IPS DF 6.9 (cell line): ENCODE measurements at regions not wholly inside any gene's neighbourhood (a gene's known extent, or its start where the extent isn't known, plus 50 kb on each side); places are given as distances from the start of the nearest gene placed in this dataset.

ENCODE experiments used
- DNase-seq: peaks from one replicate; pipeline ENCODE4 v3.0.0-alpha.2; 2013; ENCODE audit warnings: low read depth, low spot score
- H3K27ac ChIP-seq: one replicate; pipeline ENCODE4 v1.5.1; 2013; ENCODE audit warnings: low read length, control low read depth
- H3K27me3 ChIP-seq: 2 replicates; pipeline ENCODE4 v1.6.1; 2013; ENCODE audit warnings: mild to moderate bottlenecking, low read length; ENCODE audit not compliant: control insufficient read depth, insufficient read depth
- H3K36me3 ChIP-seq: 2 replicates; pipeline ENCODE4 v1.6.1; 2013; ENCODE audit warnings: low read length; ENCODE audit not compliant: control insufficient read depth, insufficient read depth
- H3K4me1 ChIP-seq: 2 replicates; pipeline ENCODE4 v1.6.1; 2013; ENCODE audit warnings: low read length; ENCODE audit not compliant: control insufficient read depth, insufficient read depth
- H3K4me3 ChIP-seq: 2 replicates; pipeline ENCODE4 v1.5.1; 2013; ENCODE audit warnings: mild to moderate bottlenecking, low read length
- H3K9me3 ChIP-seq: 2 replicates; pipeline ENCODE4 v1.6.1; 2013; ENCODE audit warnings: low read length, inconsistent platforms; ENCODE audit not compliant: control insufficient read depth, insufficient read depth
- WGBS: extraction: QIAGEN DNeasy Blood & Tissue Kit; methylation state at CpG from one replicate; pipeline ENCODE4 v1.1.7; 2013; ENCODE audit warnings: mixed read lengths, missing lambda C conversion rate; ENCODE audit not compliant: insufficient read length, insufficient coverage; 5-methylcytosine and 5-hydroxymethylcytosine counted together

DNA sequence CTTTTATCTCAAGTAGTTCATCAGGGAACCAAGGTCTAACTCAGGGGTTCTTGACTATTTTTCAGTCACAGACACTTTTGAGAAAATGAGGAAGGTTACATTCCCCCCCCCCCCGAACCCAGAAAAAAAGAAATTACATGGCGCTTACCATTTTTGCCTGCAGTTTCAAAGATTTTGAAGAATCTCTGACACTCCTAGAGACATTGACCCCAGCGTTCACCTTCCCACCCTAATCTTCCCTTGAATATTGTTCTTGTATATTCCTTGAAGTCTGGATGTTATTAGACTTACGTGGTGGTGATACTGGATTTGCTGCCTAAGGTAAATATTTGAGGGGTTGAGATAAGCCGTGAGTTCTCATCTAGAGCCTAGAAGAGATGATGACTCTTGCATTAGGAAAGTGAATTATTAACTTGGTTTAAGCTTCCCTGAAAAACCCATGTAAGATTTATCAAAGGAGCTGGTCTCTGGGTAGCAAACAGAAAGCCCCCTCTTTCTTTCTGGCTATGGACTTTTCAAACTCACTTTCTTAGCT lies 245.7 kb upstream of the FOXK1 start:
- no peak overlapping the region for H3K27ac ChIP-seq
- H3K4me3 ChIP-seq = no peak overlapping the region
- H3K4me1 ChIP-seq = no peaks in the 10 kb centered on the region
- H3K27me3 ChIP-seq = no peaks in the 10 kb centered on the region
- H3K36me3 ChIP-seq = no peaks in the 10 kb centered on the region
- H3K9me3 ChIP-seq = peaks cover 2% of the 10 kb centered on the region
- WGBS = no CpG with 5 or more reads among the region's 5 CpGs
- no peak for DNase-seq

GRCh38 chr7:4436936-4437335 lies 245.2 kb upstream of the FOXK1 start:
- WGBS = no CpG with 5 or more reads among the region's 3 CpGs
- no peak overlapping the region for H3K4me3 ChIP-seq
- H3K27me3 ChIP-seq = no peaks in the 10 kb centered on the region
- H3K9me3 ChIP-seq = peaks cover 2% of the 10 kb centered on the region
- no peaks in the 10 kb centered on the region for H3K4me1 ChIP-seq
- H3K27ac ChIP-seq = no peak overlapping the region
- DNase-seq = no peak
- H3K36me3 ChIP-seq = no peaks in the 10 kb centered on the region

DNA sequence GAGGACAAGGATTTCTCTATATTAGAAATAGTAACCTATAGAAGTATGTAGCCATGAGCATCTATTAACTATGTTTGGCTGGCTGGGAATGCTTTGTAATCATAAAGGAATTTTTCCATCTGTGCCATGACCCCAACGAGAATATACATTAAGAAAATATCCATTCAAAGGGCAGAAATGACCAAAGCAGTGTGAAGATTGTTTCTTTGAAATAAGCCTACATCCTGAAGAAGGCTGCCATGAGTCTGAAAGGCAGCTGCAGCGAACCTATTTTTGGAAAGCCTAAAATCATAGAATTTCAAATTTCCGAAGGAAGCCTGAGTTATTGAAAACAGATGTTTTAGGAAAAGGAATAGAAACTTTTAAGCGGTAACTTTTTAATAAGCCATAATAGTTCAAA lies 244.2 kb upstream of the FOXK1 start:
- Histone ChIP-seq H3K27me3 (no peaks in the 10 kb centered on the region), H3K4me1 (no peaks in the 10 kb centered on the region), H3K27ac (no peak overlapping the region), H3K4me3 (no peak overlapping the region), H3K36me3 (no peaks in the 10 kb centered on the region), H3K9me3 (peaks cover 2% of the 10 kb centered on the region)
- no CpG with 5 or more reads among the region's 4 CpGs for WGBS
- DNase-seq = no peak

- no peak overlapping the region for H3K27ac ChIP-seq
- WGBS = no CpG with 5 or more reads among the region's 1 CpG
- H3K4me1 ChIP-seq = no peaks in the 10 kb centered on the region
- no peaks in the 10 kb centered on the region for H3K27me3 ChIP-seq
- peaks cover 2% of the 10 kb centered on the region for H3K9me3 ChIP-seq
- no peak overlapping the region for H3K4me3 ChIP-seq
- no peak for DNase-seq
- no peaks in the 10 kb centered on the region for H3K36me3 ChIP-seq
Observed at GRCh38 chr7:4438723-4439245, 243.3 kb upstream of the FOXK1 start.

GRCh38 chr7:4439444-4439843 lies 242.7 kb upstream of the FOXK1 start:
- no peaks in the 10 kb centered on the region for H3K36me3 ChIP-seq
- WGBS = no CpG with 5 or more reads among the region's 6 CpGs

GRCh38 chr7:4444106-4444505 lies 238.0 kb upstream of the FOXK1 start:
- peaks cover 2% of the 10 kb centered on the region for H3K9me3 ChIP-seq
- no peak for DNase-seq
- no CpG with 5 or more reads among the region's 1 CpG for WGBS
- H3K4me1 ChIP-seq = no peaks in the 10 kb centered on the region
- no peaks in the 10 kb centered on the region for H3K36me3 ChIP-seq
- no peaks in the 10 kb centered on the region for H3K27me3 ChIP-seq
- H3K27ac ChIP-seq = no peak overlapping the region
- H3K4me3 ChIP-seq = no peak overlapping the region

More at GRCh38 chr7:4439444-4439843, 242.7 kb upstream of the FOXK1 start:
- no peak overlapping the region for H3K4me3 ChIP-seq
- H3K9me3 ChIP-seq = peaks cover 2% of the 10 kb centered on the region
- no peak for DNase-seq
- no peak overlapping the region for H3K27ac ChIP-seq
- H3K27me3 ChIP-seq = no peaks in the 10 kb centered on the region
- no peaks in the 10 kb centered on the region for H3K4me1 ChIP-seq

GRCh38 chr7:4445777-4446176 lies 236.3 kb upstream of the FOXK1 start:
- Histone ChIP-seq H3K27ac (no peak overlapping the region), H3K36me3 (no peaks in the 10 kb centered on the region), H3K4me3 (no peak overlapping the region), H3K27me3 (no peaks in the 10 kb centered on the region), H3K4me1 (no peaks in the 10 kb centered on the region), H3K9me3 (peaks cover 3% of the 10 kb centered on the region)
- WGBS = no CpG with 5 or more reads among the region's 2 CpGs
- no peak for DNase-seq

GRCh38 chr7:4449263-4449662 lies 232.8 kb upstream of the FOXK1 start:
- Histone ChIP-seq H3K27ac (no peak overlapping the region), H3K4me3 (no peak overlapping the region), H3K4me1 (no peaks in the 10 kb centered on the region), H3K27me3 (no peaks in the 10 kb centered on the region), H3K36me3 (no peaks in the 10 kb centered on the region), H3K9me3 (peaks cover 3% of the 10 kb centered on the region)
- WGBS = no CpG with 5 or more reads among the region's 10 CpGs
- no peak for DNase-seq

DNA sequence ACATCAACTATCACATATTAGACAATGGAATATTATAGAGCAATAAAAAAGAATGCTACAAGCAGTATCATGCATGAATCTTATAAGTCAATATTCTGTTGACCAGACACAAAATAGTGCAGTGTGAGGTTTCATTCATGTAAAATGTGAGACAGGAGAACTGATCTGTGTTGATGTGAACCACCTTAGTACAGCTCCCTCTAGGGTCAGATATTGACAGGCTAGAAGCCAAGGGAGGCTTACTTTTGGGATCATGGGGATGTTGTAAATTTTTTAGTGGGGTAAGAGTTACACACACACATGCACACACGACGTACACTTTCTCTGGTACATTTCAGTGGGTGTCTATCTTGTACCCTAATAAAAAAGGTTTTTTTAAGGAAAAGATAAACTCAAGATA lies 231.6 kb upstream of the FOXK1 start:
- no peak for DNase-seq
- Histone ChIP-seq H3K9me3 (peaks cover 2% of the 10 kb centered on the region), H3K27me3 (no peaks in the 10 kb centered on the region), H3K4me1 (no peaks in the 10 kb centered on the region), H3K4me3 (no peak overlapping the region), H3K27ac (no peak overlapping the region), H3K36me3 (no peaks in the 10 kb centered on the region)
- WGBS = no CpG with 5 or more reads among the region's 2 CpGs

DNA sequence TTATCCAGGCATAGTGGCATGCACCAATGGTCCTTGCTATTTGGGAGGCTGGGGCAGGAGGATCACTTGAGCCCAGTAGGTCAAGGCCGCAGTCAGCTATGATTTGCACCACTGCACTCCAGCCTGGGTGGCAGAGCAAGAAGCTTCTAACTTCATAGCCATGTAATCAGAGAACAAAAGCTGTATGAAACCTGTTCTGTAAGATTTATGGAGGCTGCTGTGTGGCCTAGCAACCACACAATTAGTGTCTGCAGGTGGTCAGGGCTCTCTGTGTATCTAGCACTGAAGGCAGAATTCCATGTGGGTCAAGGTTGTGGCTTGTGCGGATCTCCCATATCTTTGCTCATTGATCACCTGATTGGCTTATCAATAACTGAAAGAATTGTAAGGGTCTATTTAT lies 221.5 kb upstream of the FOXK1 start:
- H3K4me1 ChIP-seq = no peaks in the 10 kb centered on the region
- H3K27ac ChIP-seq = no peak overlapping the region
- H3K27me3 ChIP-seq = no peaks in the 10 kb centered on the region
- no peak for DNase-seq
- H3K9me3 ChIP-seq = peaks cover 2% of the 10 kb centered on the region
- no peaks in the 10 kb centered on the region for H3K36me3 ChIP-seq
- WGBS = no CpG with 5 or more reads among the region's 2 CpGs
- H3K4me3 ChIP-seq = no peak overlapping the region

GRCh38 chr7:4461531-4461930 lies 220.6 kb upstream of the FOXK1 start:
- Histone ChIP-seq H3K27ac (no peak overlapping the region), H3K36me3 (no peaks in the 10 kb centered on the region), H3K4me3 (no peak overlapping the region), H3K4me1 (no peaks in the 10 kb centered on the region), H3K9me3 (peaks cover 2% of the 10 kb centered on the region), H3K27me3 (no peaks in the 10 kb centered on the region)
- DNase-seq = no peak
- no CpG with 5 or more reads among the region's 8 CpGs for WGBS
